Mucosa of descending colon (tissue), 3 donors: ENCODE measurements at regions not wholly inside any gene's neighbourhood (a gene's known extent, or its start where the extent isn't known, plus 50 kb on each side); places are given as distances from the start of the nearest gene placed in this dataset.

Source experiments
- ATAC-seq: fragments of 200-7000 bp; cut with Tn5 transposase; one replicate; pipeline ENCODE4 v1.9.1; 2020; ENCODE audit warnings: mild to moderate bottlenecking, moderate library complexity
- DNase-seq, 3 donors: peaks; one replicate each; pipeline ENCODE4 v3.0.0-alpha.2; 2020
- H3K36me3 ChIP-seq: fragments of 200-600 bp; one replicate; pipeline ENCODE4 v1.8.0; 2021; ENCODE audit warnings: low read depth, mild to moderate bottlenecking
- H3K4me1 ChIP-seq: fragments of 200-600 bp; one replicate; pipeline ENCODE4 v1.8.0; 2021; ENCODE audit warnings: low read depth, mild to moderate bottlenecking
- H3K4me3 ChIP-seq: fragments of 200-600 bp; one replicate; pipeline ENCODE4 v1.8.0; 2021; ENCODE audit warnings: mild to moderate bottlenecking
- H3K9me3 ChIP-seq: fragments of 200-600 bp; one replicate; pipeline ENCODE4 v1.8.0; 2021; ENCODE audit warnings: mild to moderate bottlenecking
- CTCF ChIP-seq: fragments of 200-600 bp; IDR thresholded peaks from one replicate; pipeline ENCODE4 v1.8.0; 2022; ENCODE audit warnings: antibody characterized with exemption, mild to moderate bottlenecking
- intact Hi-C, 2 donors: fragments of 100-400 bp; cut with DNase I in 1 of 2; cut with micrococcal nuclease in 1 of 2; formaldehyde crosslinking; loops; one replicate each; pipeline versions ENCODE4 v1.11.0 to v1.11.1; 2022; cut with DNase I, micrococcal nuclease
- donor health status: DM: no; HTN: no; CAD: no; lungs with moderate emphysema.
- donor health status: DM: no; HTN: no; CAD: no.
- donor health status: DM: no; HTN: yes; CAD: no.

DNA sequence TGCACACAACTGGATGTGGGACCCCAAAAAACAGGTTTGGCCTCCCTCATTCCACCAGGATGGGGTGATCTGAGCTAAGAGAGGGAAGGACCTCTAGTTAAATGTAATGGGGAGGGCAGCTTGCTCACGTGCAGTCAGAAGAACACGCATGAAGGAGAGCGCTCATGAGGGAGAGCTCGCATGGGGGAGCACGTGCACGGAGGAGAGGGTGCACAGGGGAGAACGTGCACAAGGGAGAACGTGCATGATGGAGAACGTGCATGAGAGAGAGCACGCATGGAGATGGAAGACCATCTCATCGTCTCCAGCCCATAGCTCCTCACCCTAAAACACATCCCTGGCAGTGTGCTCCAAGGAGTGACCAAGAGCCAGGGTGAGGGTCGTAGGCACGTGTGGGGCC is 141.2 kb downstream of the RBFOX3 start:
- no peak for DNase-seq
- Histone ChIP-seq H3K4me1 (no peaks in the 10 kb centered on the region), H3K36me3 (no peaks in the 10 kb centered on the region), H3K4me3 (no peak overlapping the region), H3K9me3 (no peaks in the 10 kb centered on the region)
- no peak for TF ChIP-seq CTCF
- intact Hi-C loops, result no loop called here
- no peak for ATAC-seq

GRCh38 chr17:79468183-79468944 is 142.5 kb downstream of the RBFOX3 start:
- no peaks in the 10 kb centered on the region for H3K4me1 ChIP-seq
- H3K36me3 ChIP-seq, result no peaks in the 10 kb centered on the region
- no peak overlapping the region for H3K4me3 ChIP-seq
- TF ChIP-seq CTCF, result no peak
- ATAC-seq (no peak), DNase-seq (no peak)
- no peaks in the 10 kb centered on the region for H3K9me3 ChIP-seq
- intact Hi-C loops, result no loop called here

DNA sequence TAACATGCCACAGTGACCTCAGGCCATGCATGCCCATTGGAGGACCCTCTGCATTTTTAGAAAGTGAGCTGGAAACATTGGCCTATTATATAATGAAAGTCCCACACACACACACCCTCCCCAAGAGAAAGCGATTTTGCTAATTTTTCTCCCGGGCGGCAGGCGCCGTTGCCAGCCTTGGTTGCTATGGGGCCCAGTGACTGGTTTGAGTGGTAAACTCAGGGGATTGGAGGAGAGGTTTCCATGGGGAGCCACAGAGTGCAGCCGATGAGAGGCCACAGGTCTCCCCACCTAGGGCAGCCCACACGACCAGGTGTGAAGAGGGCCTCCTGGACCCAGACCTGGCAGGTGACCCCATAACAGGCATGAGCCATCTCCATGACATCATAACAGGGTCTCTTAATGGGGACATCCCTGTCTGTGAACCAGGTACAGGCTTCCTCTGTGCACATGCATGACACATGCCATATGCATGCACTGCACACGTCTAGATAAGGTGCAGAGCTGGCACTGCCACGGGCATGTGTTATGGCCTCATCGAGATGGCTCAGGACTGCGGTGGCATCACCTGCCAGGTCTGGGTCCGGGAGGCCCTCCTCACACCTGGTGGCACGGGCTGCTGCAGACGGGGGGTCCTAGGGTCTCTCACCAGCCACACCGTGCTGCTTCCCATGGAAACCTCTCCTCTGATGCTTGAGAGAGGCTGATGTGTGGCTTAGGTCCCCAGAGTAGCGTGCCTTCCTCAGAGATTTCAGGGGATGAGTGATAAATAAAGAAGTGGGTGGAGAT is 144.1 kb downstream of the RBFOX3 start:
- no peak for TF ChIP-seq CTCF
- no peaks in the 10 kb centered on the region for H3K36me3 ChIP-seq
- DNase-seq (no peak), ATAC-seq (no peak)
- H3K4me3 ChIP-seq, result no peak overlapping the region
- H3K4me1 ChIP-seq, result no peaks in the 10 kb centered on the region
- H3K9me3 ChIP-seq, result no peaks in the 10 kb centered on the region
- intact Hi-C loops, result no loop called here

DNA sequence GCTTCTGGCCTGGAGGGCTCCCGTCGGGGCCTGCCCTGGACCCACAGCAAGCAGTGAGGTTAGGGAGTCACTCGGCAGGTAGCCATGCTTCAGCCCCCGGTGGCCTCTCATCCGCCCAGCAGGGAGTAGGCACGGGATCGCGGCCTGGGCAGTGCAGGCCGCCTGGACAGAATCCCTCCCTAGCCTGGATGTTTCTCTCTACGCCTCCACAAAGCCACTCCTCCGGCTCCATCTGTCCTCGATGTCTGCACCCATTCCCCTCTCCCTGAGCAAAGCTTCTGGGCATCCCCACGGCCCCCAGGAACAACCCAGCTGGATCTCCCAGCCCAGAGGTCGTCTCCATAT is 145.2 kb downstream of the RBFOX3 start:
- H3K4me3 ChIP-seq, result no peak overlapping the region
- no peaks in the 10 kb centered on the region for H3K4me1 ChIP-seq
- no peaks in the 10 kb centered on the region for H3K9me3 ChIP-seq
- no peak for DNase-seq
- ATAC-seq, result no peak
- intact Hi-C loops, result no loop called here
- TF ChIP-seq CTCF, result no peak
- H3K36me3 ChIP-seq, result no peaks in the 10 kb centered on the region

- no peaks in the 10 kb centered on the region for H3K9me3 ChIP-seq
- H3K36me3 ChIP-seq, result no peaks in the 10 kb centered on the region
- H3K4me1 ChIP-seq, result no peaks in the 10 kb centered on the region
- DNase-seq, result no peak
- ATAC-seq, result no peak
- no peak for TF ChIP-seq CTCF
- no peak overlapping the region for H3K4me3 ChIP-seq
- intact Hi-C loops, result no loop called here
Measured at GRCh38 chr17:79465011-79465680, 145.7 kb downstream of the RBFOX3 start.
